ENCODE measurements at regions not wholly inside any gene's neighbourhood (a gene's known extent, or its start where the extent isn't known, plus 50 kb on each side); places are given as distances from the start of the nearest gene placed in this dataset.

DNA sequence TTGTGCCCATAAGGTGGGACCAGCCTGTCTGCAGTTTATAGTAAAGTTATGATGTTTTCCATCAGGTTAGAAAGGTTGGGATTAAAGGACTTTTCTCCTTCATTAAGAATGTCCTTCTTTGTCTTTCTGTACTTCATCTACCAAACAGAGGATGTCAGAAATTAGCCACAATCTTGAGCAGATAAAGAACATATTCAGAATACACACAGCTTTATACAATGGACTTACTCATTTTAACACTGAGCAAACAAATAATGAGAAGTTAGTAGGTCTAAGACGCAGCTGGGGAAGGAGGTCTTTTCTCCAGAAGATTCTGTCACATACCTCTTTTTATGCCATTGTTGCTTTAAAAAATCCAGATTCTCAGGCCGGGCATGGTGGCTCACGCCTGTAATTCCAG lies 57.0 kb upstream of the CYP2D6 start:
- Histone ChIP-seq H3K36me3 (ENCODE audit: control insufficient read depth in 1 of 2, insufficient read depth in 2 of 2, low read length in 2 of 2) (no peaks in the 10 kb centered on the region), H2AFZ (ENCODE audit: low read depth, low read length, poor library complexity, severe bottlenecking) (no peak overlapping the region), H3K9me2 (ENCODE audit: insufficient read depth) (no peaks in the 10 kb centered on the region), H3K4me2 (ENCODE audit: low read length) (no peak overlapping the region), H4K20me1 (ENCODE audit: insufficient read depth) (peaks cover 4% of the 10 kb centered on the region; the same call in 1 of the 2 replicates), H3K27ac (ENCODE audit: low read depth, low read length) (no peak overlapping the region), H3K27me3 (ENCODE audit: insufficient read depth, low read length) (no peaks in the 10 kb centered on the region), H3K79me2 (ENCODE audit: insufficient read depth, low read length) (peaks cover 92% of the 10 kb centered on the region), H3K4me3 (replicated peaks in 1 of 2; ENCODE audit: low read depth in 1 of 2, low read length in 2 of 2) (no peak overlapping the region), H3K9me3 (ENCODE audit: control insufficient read depth in 1 of 2, insufficient read depth in 1 of 2, low read depth in 1 of 2, low read length in 2 of 2) (no peaks in the 10 kb centered on the region), H3K4me1 (ENCODE audit: control insufficient read depth in 1 of 2, insufficient read depth in 2 of 2, low read length in 2 of 2) (peaks cover 16 to 32% of the 10 kb centered on the region in 2 experiments), H3K9ac (ENCODE audit: low read length) (no peak overlapping the region)
- BruUV-seq (replicated peaks) = no TSS peak
- ChIA-PET RAD21 (ENCODE audit: low non-redundant PET in 1 of 2, low total read pairs in 2 of 2, uncharacterized antibody in 2 of 2, unreplicated experiment in 2 of 2) (interaction anchor here in 1 of 2 experiments (0.7 kb wide), 1 partner anchor 115 kb away, joined by 3 read pairs; no protein-coding TSS in a partner anchor), POLR2A (no interaction called here), CTCF (no interaction called here)
- intact Hi-C loops (cut with micrococcal nuclease) = no loop called here
- ATAC-seq (no peak), DNase-seq (ENCODE audit: low read depth, low spot score) (no peak)
- TF ChIP-seq ELF1 (IDR thresholded peaks at IDR 0.05; ENCODE audit: borderline replicate concordance, low read depth) (no peak), CEBPB (IDR thresholded peaks at IDR 0.05; ENCODE audit: low read depth) (no peak), EGR1 (IDR thresholded peaks at IDR 0.05; ENCODE audit: low read depth) (no peak), EZH2phosphoT487 (IDR thresholded peaks at IDR 0.05; ENCODE audit: borderline replicate concordance) (no peak), CBX3 (IDR thresholded peaks at IDR 0.05; ENCODE audit: low read depth) (no peak), FOSL1 (IDR thresholded peaks at IDR 0.05; ENCODE audit: low read depth) (no peak), SP1 (IDR thresholded peaks at IDR 0.05; ENCODE audit: low read depth) (no peak), EZH2 (IDR thresholded peaks at IDR 0.05) (no peak), RAD21 (IDR thresholded peaks at IDR 0.05; ENCODE audit: low read depth) (no peak), POLR2AphosphoS5 (IDR thresholded peaks at IDR 0.05; ENCODE audit: low read depth, low read length) (no peak), TCF7L2 (IDR thresholded peaks at IDR 0.05; ENCODE audit: borderline replicate concordance, extremely low read depth, insufficient read depth, insufficient read length) (no peak), ZNF274 (IDR thresholded peaks at IDR 0.05; ENCODE audit: low read depth, low read length) (no peak), ZFX (IDR thresholded peaks at IDR 0.05) (no peak), SRF (IDR thresholded peaks at IDR 0.05; ENCODE audit: low read depth) (no peak)
- TF ChIP-seq, protein P1, sequence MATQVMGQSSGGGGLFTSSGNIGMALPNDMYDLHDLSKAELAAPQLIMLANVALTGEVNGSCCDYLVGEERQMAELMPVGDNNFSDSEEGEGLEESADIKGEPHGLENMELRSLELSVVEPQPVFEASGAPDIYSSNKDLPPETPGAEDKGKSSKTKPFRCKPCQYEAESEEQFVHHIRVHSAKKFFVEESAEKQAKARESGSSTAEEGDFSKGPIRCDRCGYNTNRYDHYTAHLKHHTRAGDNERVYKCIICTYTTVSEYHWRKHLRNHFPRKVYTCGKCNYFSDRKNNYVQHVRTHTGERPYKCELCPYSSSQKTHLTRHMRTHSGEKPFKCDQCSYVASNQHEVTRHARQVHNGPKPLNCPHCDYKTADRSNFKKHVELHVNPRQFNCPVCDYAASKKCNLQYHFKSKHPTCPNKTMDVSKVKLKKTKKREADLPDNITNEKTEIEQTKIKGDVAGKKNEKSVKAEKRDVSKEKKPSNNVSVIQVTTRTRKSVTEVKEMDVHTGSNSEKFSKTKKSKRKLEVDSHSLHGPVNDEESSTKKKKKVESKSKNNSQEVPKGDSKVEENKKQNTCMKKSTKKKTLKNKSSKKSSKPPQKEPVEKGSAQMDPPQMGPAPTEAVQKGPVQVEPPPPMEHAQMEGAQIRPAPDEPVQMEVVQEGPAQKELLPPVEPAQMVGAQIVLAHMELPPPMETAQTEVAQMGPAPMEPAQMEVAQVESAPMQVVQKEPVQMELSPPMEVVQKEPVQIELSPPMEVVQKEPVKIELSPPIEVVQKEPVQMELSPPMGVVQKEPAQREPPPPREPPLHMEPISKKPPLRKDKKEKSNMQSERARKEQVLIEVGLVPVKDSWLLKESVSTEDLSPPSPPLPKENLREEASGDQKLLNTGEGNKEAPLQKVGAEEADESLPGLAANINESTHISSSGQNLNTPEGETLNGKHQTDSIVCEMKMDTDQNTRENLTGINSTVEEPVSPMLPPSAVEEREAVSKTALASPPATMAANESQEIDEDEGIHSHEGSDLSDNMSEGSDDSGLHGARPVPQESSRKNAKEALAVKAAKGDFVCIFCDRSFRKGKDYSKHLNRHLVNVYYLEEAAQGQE (IDR thresholded peaks at IDR 0.05; ENCODE audit: low read depth) = no peak
- TF ChIP-seq, protein P2, sequence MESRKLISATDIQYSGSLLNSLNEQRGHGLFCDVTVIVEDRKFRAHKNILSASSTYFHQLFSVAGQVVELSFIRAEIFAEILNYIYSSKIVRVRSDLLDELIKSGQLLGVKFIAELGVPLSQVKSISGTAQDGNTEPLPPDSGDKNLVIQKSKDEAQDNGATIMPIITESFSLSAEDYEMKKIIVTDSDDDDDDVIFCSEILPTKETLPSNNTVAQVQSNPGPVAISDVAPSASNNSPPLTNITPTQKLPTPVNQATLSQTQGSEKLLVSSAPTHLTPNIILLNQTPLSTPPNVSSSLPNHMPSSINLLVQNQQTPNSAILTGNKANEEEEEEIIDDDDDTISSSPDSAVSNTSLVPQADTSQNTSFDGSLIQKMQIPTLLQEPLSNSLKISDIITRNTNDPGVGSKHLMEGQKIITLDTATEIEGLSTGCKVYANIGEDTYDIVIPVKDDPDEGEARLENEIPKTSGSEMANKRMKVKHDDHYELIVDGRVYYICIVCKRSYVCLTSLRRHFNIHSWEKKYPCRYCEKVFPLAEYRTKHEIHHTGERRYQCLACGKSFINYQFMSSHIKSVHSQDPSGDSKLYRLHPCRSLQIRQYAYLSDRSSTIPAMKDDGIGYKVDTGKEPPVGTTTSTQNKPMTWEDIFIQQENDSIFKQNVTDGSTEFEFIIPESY (IDR thresholded peaks at IDR 0.05; ENCODE audit: extremely low read depth, insufficient replicate concordance, low read length) = no peak
- TF ChIP-seq, protein P3, sequence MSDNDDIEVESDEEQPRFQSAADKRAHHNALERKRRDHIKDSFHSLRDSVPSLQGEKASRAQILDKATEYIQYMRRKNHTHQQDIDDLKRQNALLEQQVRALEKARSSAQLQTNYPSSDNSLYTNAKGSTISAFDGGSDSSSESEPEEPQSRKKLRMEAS (IDR thresholded peaks at IDR 0.05) = no peak

Data from HCT116 (cell line).